C4-2B (cell line): ENCODE measurements at regions not wholly inside any gene's neighbourhood (a gene's known extent, or its start where the extent isn't known, plus 50 kb on each side); places are given as distances from the start of the nearest gene placed in this dataset.
"Not testable (repeated sequence)": the region's sequence is repeated elsewhere in the genome, so short reads cannot be mapped to it uniquely, and the experiment has no call there.

Experiments
- CTCF ChIP-seq: fragments of 450-650 bp; conservative IDR thresholded peaks from 2 replicates; pipeline ENCODE4 v1.5.1; 2017; ENCODE audit warnings: mild to moderate bottlenecking
- ZFX ChIP-seq: fragments of 450-650 bp; IDR thresholded peaks from 2 replicates; pipeline ENCODE4 v1.6.1; 2017

- not testable (repeated sequence) for TF ChIP-seq CTCF, ZFX
Measured at GRCh38 chrX:66692512-66692911, 53.6 kb upstream of the EDA2R start.
